KBM-7 (cell line): ENCODE measurements at regions not wholly inside any gene's neighbourhood (a gene's known extent, or its start where the extent isn't known, plus 50 kb on each side); places are given as distances from the start of the nearest gene placed in this dataset.

Experiments used
- DNase-seq: peaks from one replicate; pipeline ENCODE4 v3.0.0-alpha.2; 2015
- in situ Hi-C: fragments of 300-500 bp; cut with MboI; formaldehyde crosslinking; loops from 2 replicates; pipeline ENCODE4 v1.14.3; 2020; ENCODE audit warnings: low sequenced_read_pairs, low pct_unique_long_range_greater_than_20kb, mixed read lengths

GRCh38 chr1:25107643-25108010, 124.7 kb downstream of the SYF2 start:
- DNase-seq, result no peak
- in situ Hi-C loops, result no loop called here

GRCh38 chr1:25106976-25107642, 125.2 kb downstream of the SYF2 start:
- in situ Hi-C loops, result no loop called here

GRCh38 chr1:25106352-25106751, 126.0 kb downstream of the SYF2 start:
- DNase-seq, result no peak
- in situ Hi-C loops, result no loop called here

More at GRCh38 chr1:25106976-25107642, 125.2 kb downstream of the SYF2 start:
- DNase-seq, result no peak

- in situ Hi-C loops, result no loop called here
- DNase-seq, result no peak
Observed at GRCh38 chr1:25105836-25106235, 126.5 kb downstream of the SYF2 start.

GRCh38 chr1:25104932-25105561, 127.3 kb downstream of the SYF2 start:
- DNase-seq, result no peak
- in situ Hi-C loops, result no loop called here

- in situ Hi-C loops, result no loop called here
- DNase-seq, result no peak
Observed at GRCh38 chr1:25103164-25103795, 129.0 kb downstream of the SYF2 start.

- DNase-seq, result no peak
- in situ Hi-C loops, result no loop called here
Observed at GRCh38 chr1:25100151-25100833, 132.0 kb downstream of the SYF2 start.

GRCh38 chr1:25099343-25099951, 132.9 kb downstream of the SYF2 start:
- peak; percentile 92 for DNase-seq
- in situ Hi-C loops, result no loop called here

GRCh38 chr1:25098717-25099116, 133.6 kb downstream of the SYF2 start:
- no peak for DNase-seq
- in situ Hi-C loops, result no loop called here

- in situ Hi-C loops, result no loop called here
- DNase-seq, result no peak
Observed at GRCh38 chr1:25096307-25097150, 135.8 kb downstream of the SYF2 start.

- in situ Hi-C loops, result no loop called here
- DNase-seq, result no peak
Observed at GRCh38 chr1:25095635-25096200, 136.6 kb downstream of the SYF2 start.

GRCh38 chr1:25094995-25095394, 137.3 kb downstream of the SYF2 start:
- no peak for DNase-seq
- in situ Hi-C loops, result no loop called here

GRCh38 chr1:25094229-25094628, 138.1 kb downstream of the SYF2 start:
- in situ Hi-C loops, result no loop called here
- no peak for DNase-seq

- no peak for DNase-seq
- in situ Hi-C loops, result no loop called here
Observed at GRCh38 chr1:25091658-25092057, 140.6 kb downstream of the SYF2 start.

GRCh38 chr1:25090707-25091422, 141.4 kb downstream of the SYF2 start:
- no peak for DNase-seq
- in situ Hi-C loops, result no loop called here

GRCh38 chr1:25089772-25090171, 142.5 kb downstream of the SYF2 start:
- no peak for DNase-seq
- in situ Hi-C loops, result no loop called here

GRCh38 chr1:25088946-25089345, 143.4 kb downstream of the SYF2 start:
- in situ Hi-C loops, result no loop called here
- DNase-seq, result no peak

GRCh38 chr1:25088180-25088701, 144.1 kb downstream of the SYF2 start:
- DNase-seq, result no peak
- in situ Hi-C loops, result no loop called here
